ENCODE measurements at regions not wholly inside any gene's neighbourhood (a gene's known extent, or its start where the extent isn't known, plus 50 kb on each side); places are given as distances from the start of the nearest gene placed in this dataset.
"Not testable (repeated sequence)": the region's sequence is repeated elsewhere in the genome, so short reads cannot be mapped to it uniquely, and the experiment has no call there.

- Mint-ChIP-seq H3K36me3 (ENCODE audit: low read depth) (peaks cover 13% of the 10 kb centered on the region), H3K9me3 (peaks cover 37% of the 10 kb centered on the region), H3K27ac (no peak overlapping the region), H3K4me3 (no peak overlapping the region), H3K4me1 (peaks cover 14% of the 10 kb centered on the region), H3K27me3 (ENCODE audit: low read depth, poor library complexity) (peaks cover 6% of the 10 kb centered on the region)
- no peak for TF ChIP-seq CTCF (IDR thresholded peaks at IDR 0.05)
- no peak for DNase-seq
Measured at GRCh38 chr2:18959200-18959599, 369.8 kb upstream of the NT5C1B start.

- Mint-ChIP-seq H3K36me3 (ENCODE audit: low read depth) (peaks cover 7% of the 10 kb centered on the region), H3K4me1 (peaks cover 17% of the 10 kb centered on the region), H3K9me3 (peaks cover 29% of the 10 kb centered on the region), H3K27ac (no peak overlapping the region), H3K27me3 (ENCODE audit: low read depth, poor library complexity) (peaks cover 6% of the 10 kb centered on the region), H3K4me3 (no peak overlapping the region)
- no peak for DNase-seq
- no peak for TF ChIP-seq CTCF (IDR thresholded peaks at IDR 0.05)
Measured at GRCh38 chr2:18957909-18958308, 368.5 kb upstream of the NT5C1B start.

- TF ChIP-seq CTCF (IDR thresholded peaks at IDR 0.05): no peak
- Mint-ChIP-seq H3K36me3 (ENCODE audit: low read depth) (peaks cover 6% of the 10 kb centered on the region), H3K27ac (peak overlapping the region; percentile 86), H3K27me3 (ENCODE audit: low read depth, poor library complexity) (peaks cover 3% of the 10 kb centered on the region), H3K9me3 (peaks cover 14% of the 10 kb centered on the region), H3K4me1 (peaks cover 27% of the 10 kb centered on the region), H3K4me3 (peak overlapping the region; percentile 3)
- DNase-seq: peak; percentile 5
Measured at GRCh38 chr2:18950361-18950851, 361.0 kb upstream of the NT5C1B start.

GRCh38 chr2:18949871-18950270, 360.5 kb upstream of the NT5C1B start:
- DNase-seq: no peak
- no peak for TF ChIP-seq CTCF (IDR thresholded peaks at IDR 0.05)
- Mint-ChIP-seq H3K27ac (peak overlapping the region; percentile 86), H3K9me3 (peaks cover 9% of the 10 kb centered on the region), H3K27me3 (ENCODE audit: low read depth, poor library complexity) (no peaks in the 10 kb centered on the region), H3K36me3 (ENCODE audit: low read depth) (peaks cover under 1% of the 10 kb centered on the region), H3K4me3 (peak overlapping the region; percentile 3), H3K4me1 (peaks cover 27% of the 10 kb centered on the region)

GRCh38 chr2:18940184-18940583, 350.8 kb upstream of the NT5C1B start:
- Mint-ChIP-seq H3K4me1 (no peaks in the 10 kb centered on the region), H3K27me3 (ENCODE audit: low read depth, poor library complexity) (peaks cover 3% of the 10 kb centered on the region), H3K4me3 (no peak overlapping the region), H3K36me3 (ENCODE audit: low read depth) (no peaks in the 10 kb centered on the region), H3K9me3 (peaks cover under 1% of the 10 kb centered on the region), H3K27ac (no peak overlapping the region)
- no peak for TF ChIP-seq CTCF (IDR thresholded peaks at IDR 0.05)
- DNase-seq: no peak

GRCh38 chr2:18939740-18940139, 350.4 kb upstream of the NT5C1B start:
- not testable (repeated sequence) for H3K9me3 Mint-ChIP-seq; H3K4me1 Mint-ChIP-seq; DNase-seq; H3K27me3 Mint-ChIP-seq (ENCODE audit: low read depth, poor library complexity); H3K36me3 Mint-ChIP-seq (ENCODE audit: low read depth); H3K27ac Mint-ChIP-seq; H3K4me3 Mint-ChIP-seq

All from nephron progenitor cell (in vitro differentiated cells).